ENCODE measurements at regions not wholly inside any gene's neighbourhood (a gene's known extent, or its start where the extent isn't known, plus 50 kb on each side); places are given as distances from the start of the nearest gene placed in this dataset.

GRCh38 chr1:229097356-229097755 is 173.6 kb upstream of the RAB4A start:
- Histone ChIP-seq H3K36me3 (no peaks in the 10 kb centered on the region), H3K27ac (no peak overlapping the region), H3K4me3 (no peak overlapping the region), H3K4me1 (peaks cover 0 to 18% (median 10%) of the 10 kb centered on the region in 4 donors), H3K9me3 (no peaks in the 10 kb centered on the region), H3K27me3 (no peaks in the 10 kb centered on the region)
- no peak for DNase-seq
- 95% methylated on average over 6 to 7 of the region's 7 CpGs for WGBS, 2 donors (ENCODE audit: low coverage in 1 of 2)
- TF ChIP-seq EP300 (IDR thresholded peaks at IDR 0.05; ENCODE audit: low read depth) (no peak), CTCF (IDR thresholded peaks at IDR 0.05) (no peak), POLR2AphosphoS5 (IDR thresholded peaks at IDR 0.05) (no peak)
- in situ Hi-C loops (cut with MboI; ENCODE audit: low pct_ligation_motif_present in 1 of 4, low pct_unique_long_range_greater_than_20kb in 1 of 4, low sequenced_read_pairs in 3 of 4), result no loop called here
- intact Hi-C loops (cut with DNase I; ENCODE audit: low total_unique reads), result no loop called here

GRCh38 chr1:229098361-229098760 is 172.6 kb upstream of the RAB4A start:
- Histone ChIP-seq H3K4me3 (no peak overlapping the region), H3K4me1 (peaks cover 0 to 11% (median 4%) of the 10 kb centered on the region in 4 donors), H3K27me3 (no peaks in the 10 kb centered on the region), H3K36me3 (no peaks in the 10 kb centered on the region), H3K9me3 (no peaks in the 10 kb centered on the region), H3K27ac (no peak overlapping the region)
- TF ChIP-seq EP300 (IDR thresholded peaks at IDR 0.05; ENCODE audit: low read depth), result no peak
- no peak for TF ChIP-seq POLR2AphosphoS5 (IDR thresholded peaks at IDR 0.05)
- no peak for TF ChIP-seq CTCF (IDR thresholded peaks at IDR 0.05)
- no peak for TF ChIP-seq POLR2A (IDR thresholded peaks at IDR 0.05)
- intact Hi-C loops (cut with DNase I; ENCODE audit: low total_unique reads) (no loop called here), in situ Hi-C loops (cut with MboI; ENCODE audit: low pct_ligation_motif_present in 1 of 4, low pct_unique_long_range_greater_than_20kb in 1 of 4, low sequenced_read_pairs in 3 of 4) (no loop called here)
- DNase-seq, result no peak

- H3K4me3 ChIP-seq, result no peak overlapping the region
- H3K9me3 ChIP-seq, result no peaks in the 10 kb centered on the region
- H3K4me1 ChIP-seq, result peaks cover 0 to 5% (median under 1%) of the 10 kb centered on the region in 4 donors
- WGBS, 2 donors (ENCODE audit: low coverage in 1 of 2), result 72 to 90% methylated on average over 2 to 8 of the region's 8 CpGs
- in situ Hi-C loops (cut with MboI; ENCODE audit: low pct_ligation_motif_present in 1 of 4, low pct_unique_long_range_greater_than_20kb in 1 of 4, low sequenced_read_pairs in 3 of 4) (no loop called here), intact Hi-C loops (cut with DNase I; ENCODE audit: low total_unique reads) (no loop called here)
- no peaks in the 10 kb centered on the region for H3K27me3 ChIP-seq
- no peaks in the 10 kb centered on the region for H3K36me3 ChIP-seq
- TF ChIP-seq POLR2A (IDR thresholded peaks at IDR 0.05) (no peak), EP300 (IDR thresholded peaks at IDR 0.05; ENCODE audit: low read depth) (no peak), POLR2AphosphoS5 (IDR thresholded peaks at IDR 0.05) (no peak), CTCF (IDR thresholded peaks at IDR 0.05) (no peak)
- no peak for DNase-seq
- no peak overlapping the region for H3K27ac ChIP-seq
Measured at GRCh38 chr1:229098903-229099578, 171.9 kb upstream of the RAB4A start.

DNA sequence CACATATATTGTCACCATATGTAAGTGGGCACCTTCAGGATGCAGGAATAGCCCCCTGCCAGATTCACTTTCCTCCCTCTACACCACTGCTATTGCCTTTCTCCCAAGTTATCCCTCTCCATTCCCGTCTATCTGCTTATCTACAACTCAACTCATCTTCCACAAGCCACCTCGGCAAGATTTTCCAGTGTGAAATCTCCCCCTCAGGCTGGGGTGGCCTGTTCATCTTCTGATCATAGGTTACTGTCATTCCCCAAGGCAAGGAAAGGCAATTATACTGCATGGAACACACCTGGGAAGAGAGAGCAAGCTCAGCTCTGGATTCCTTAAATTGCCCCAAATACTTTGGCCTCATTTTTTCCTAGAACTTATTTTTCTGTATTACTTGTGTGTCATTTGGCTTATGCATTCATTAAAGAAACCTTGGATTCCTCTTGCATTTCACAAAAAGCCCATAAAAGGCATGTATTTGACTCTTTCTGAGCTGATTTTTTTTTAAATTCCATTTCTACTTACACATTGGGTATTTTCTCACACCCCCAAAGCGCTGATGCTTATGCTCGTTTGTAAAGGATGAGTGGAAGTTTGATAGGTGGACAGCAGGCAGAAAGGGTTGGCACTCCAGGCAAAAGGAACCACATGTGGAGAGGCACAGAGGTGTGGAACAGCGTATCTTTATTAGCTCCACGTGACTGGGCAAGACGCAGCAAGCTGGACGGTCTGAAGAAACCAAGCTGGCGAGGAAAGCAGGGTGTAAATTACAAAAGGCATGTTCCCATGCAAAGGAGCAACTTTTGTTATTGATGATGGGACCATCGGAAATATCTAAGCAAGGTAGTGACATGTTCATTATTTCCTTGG is 169.7 kb upstream of the RAB4A start:
- TF ChIP-seq POLR2A (IDR thresholded peaks at IDR 0.05) (no peak), EP300 (IDR thresholded peaks at IDR 0.05; ENCODE audit: low read depth) (no peak), CTCF (IDR thresholded peaks at IDR 0.05) (no peak), POLR2AphosphoS5 (IDR thresholded peaks at IDR 0.05) (no peak)
- Histone ChIP-seq H3K4me1 (peaks cover 0 to 5% (median 0%) of the 10 kb centered on the region in 4 donors), H3K27me3 (no peaks in the 10 kb centered on the region), H3K9me3 (no peaks in the 10 kb centered on the region), H3K36me3 (no peaks in the 10 kb centered on the region), H3K4me3 (no peak overlapping the region), H3K27ac (no peak overlapping the region)
- WGBS, 2 donors (ENCODE audit: low coverage in 1 of 2), result 81 to 90% methylated on average over 8 to 10 of the region's 10 CpGs
- DNase-seq, result no peak
- in situ Hi-C loops (cut with MboI; ENCODE audit: low pct_ligation_motif_present in 1 of 4, low pct_unique_long_range_greater_than_20kb in 1 of 4, low sequenced_read_pairs in 3 of 4) (no loop called here), intact Hi-C loops (cut with DNase I; ENCODE audit: low total_unique reads) (no loop called here)
